Tibial artery (tissue), 4 donors: ENCODE measurements at regions not wholly inside any gene's neighbourhood (a gene's known extent, or its start where the extent isn't known, plus 50 kb on each side); places are given as distances from the start of the nearest gene placed in this dataset.

Experiments
- DNase-seq, 2 donors: peaks; one replicate each; pipeline ENCODE4 v3.0.0-alpha.2; 2019
- H3K27ac ChIP-seq, 2 donors: fragments of 200-600 bp; sonication (generic) in 1 of 2; 1 replicate in 1 of 2; 2 replicates in 1 of 2; pipeline ENCODE4 v1.5.1; 2018 to 2019; ENCODE audit warnings: mild to moderate bottlenecking in 1 of 2
- H3K27me3 ChIP-seq, 2 donors: fragments of 200-600 bp; sonication (generic) in 1 of 2; one replicate each; pipeline versions ENCODE4 v1.5.1 to v1.6.0; 2016 to 2019
- H3K36me3 ChIP-seq, 3 donors: fragments of 200-600 bp; sonication (generic) in 2 of 3; one replicate each; pipeline ENCODE4 v1.5.1; 2016 to 2019; ENCODE audit warnings: mild to moderate bottlenecking in 2 of 3
- H3K4me1 ChIP-seq, 4 donors: fragments of 200-600 bp; sonication (generic) in 2 of 4; 1 replicate in 3 of 4; 2 replicates in 1 of 4; pipeline ENCODE4 v1.5.1; 2016 to 2019
- H3K4me3 ChIP-seq, 2 donors: fragments of 200-600 bp; sonication (generic) in 1 of 2; 1 replicate in 1 of 2; 2 replicates in 1 of 2; pipeline ENCODE4 v1.5.1; 2018 to 2019; ENCODE audit warnings: mild to moderate bottlenecking in 2 of 2
- H3K9me3 ChIP-seq, 3 donors: fragments of 200-600 bp; sonication (generic) in 1 of 3; one replicate each; pipeline ENCODE4 v1.5.1; 2016 to 2019
- intact Hi-C: fragments of 100-400 bp; cut with DNase I; formaldehyde crosslinking; loops from one replicate; pipeline ENCODE4 v1.15.0; 2023; ENCODE audit warnings: low total_unique reads
- TF ChIP-seq, protein P1 (sequence below), 2 experiments: fragments of 200-600 bp in 1 of 2; fragments of 450-650 bp in 1 of 2; IDR thresholded peaks; one replicate each; pipeline ENCODE4 v1.5.1; 2017 to 2019; ENCODE audit warnings: antibody characterized with exemption in 2 of 2, mild to moderate bottlenecking in 1 of 2, moderate library complexity in 1 of 2

DNA sequence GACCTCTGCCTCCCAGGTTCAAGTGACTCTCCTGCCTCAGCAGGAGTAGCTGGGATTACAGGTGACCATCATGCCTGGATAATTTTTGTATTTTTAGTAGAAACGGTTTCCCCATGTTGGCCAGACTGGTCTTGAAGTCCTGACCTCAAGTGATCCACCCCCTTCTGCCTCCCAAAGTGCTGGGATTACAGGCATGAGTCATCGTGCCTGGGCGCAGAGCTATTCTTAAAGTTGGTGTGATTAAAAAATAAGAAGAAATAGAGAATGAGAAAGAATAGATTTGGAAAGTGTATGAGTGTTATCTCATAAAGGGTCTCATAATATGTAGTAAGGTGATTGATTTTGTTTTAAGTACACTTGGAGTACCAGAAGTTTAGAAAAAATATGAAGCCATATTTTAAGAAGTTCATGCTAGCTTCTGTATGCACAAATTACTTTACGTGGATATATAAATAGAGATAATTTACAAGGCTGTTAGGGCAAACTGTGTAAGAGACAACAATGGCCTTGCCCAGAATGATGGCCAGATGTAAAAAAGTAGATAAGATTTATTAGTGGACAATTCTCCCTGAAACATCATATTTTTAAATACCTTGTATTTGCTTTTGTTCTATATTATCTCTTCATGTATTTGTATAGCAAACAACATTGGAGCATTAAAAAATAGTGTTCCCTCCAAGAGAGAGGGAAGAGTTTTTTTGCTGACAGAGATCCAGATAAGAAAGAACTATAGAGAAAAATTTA lies 1108.5 kb downstream of the SLC16A7 start:
- Histone ChIP-seq H3K4me3 (no peak overlapping the region), H3K4me1 (no peaks in the 10 kb centered on the region), H3K36me3 (no peaks in the 10 kb centered on the region), H3K27ac (no peak overlapping the region), H3K27me3 (no peaks in the 10 kb centered on the region), H3K9me3 (no peaks in the 10 kb centered on the region)
- DNase-seq, result no peak
- intact Hi-C loops, result no loop called here
- TF ChIP-seq, protein P1, sequence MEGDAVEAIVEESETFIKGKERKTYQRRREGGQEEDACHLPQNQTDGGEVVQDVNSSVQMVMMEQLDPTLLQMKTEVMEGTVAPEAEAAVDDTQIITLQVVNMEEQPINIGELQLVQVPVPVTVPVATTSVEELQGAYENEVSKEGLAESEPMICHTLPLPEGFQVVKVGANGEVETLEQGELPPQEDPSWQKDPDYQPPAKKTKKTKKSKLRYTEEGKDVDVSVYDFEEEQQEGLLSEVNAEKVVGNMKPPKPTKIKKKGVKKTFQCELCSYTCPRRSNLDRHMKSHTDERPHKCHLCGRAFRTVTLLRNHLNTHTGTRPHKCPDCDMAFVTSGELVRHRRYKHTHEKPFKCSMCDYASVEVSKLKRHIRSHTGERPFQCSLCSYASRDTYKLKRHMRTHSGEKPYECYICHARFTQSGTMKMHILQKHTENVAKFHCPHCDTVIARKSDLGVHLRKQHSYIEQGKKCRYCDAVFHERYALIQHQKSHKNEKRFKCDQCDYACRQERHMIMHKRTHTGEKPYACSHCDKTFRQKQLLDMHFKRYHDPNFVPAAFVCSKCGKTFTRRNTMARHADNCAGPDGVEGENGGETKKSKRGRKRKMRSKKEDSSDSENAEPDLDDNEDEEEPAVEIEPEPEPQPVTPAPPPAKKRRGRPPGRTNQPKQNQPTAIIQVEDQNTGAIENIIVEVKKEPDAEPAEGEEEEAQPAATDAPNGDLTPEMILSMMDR (IDR thresholded peaks at IDR 0.05), result no peak

DNA sequence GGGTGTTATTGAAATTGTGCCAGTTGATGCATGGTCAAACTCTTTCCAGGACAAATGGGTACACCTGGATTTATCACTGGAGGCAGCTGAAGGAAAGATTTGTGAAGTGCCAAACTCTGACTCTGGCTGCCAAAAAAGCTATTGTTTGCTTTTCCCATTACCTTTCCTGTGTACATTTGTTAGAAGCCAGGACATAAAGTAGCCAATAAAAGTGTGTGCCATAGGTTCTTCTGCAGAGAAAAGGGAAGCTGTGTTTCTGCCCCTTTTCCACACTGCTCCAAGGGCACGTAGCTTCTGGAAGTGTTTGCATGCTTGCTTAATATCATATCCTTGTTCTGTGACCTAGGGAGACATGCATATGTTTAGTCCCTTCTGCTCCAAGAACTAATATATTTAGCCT lies 1114.4 kb downstream of the SLC16A7 start:
- intact Hi-C loops, result no loop called here

DNA sequence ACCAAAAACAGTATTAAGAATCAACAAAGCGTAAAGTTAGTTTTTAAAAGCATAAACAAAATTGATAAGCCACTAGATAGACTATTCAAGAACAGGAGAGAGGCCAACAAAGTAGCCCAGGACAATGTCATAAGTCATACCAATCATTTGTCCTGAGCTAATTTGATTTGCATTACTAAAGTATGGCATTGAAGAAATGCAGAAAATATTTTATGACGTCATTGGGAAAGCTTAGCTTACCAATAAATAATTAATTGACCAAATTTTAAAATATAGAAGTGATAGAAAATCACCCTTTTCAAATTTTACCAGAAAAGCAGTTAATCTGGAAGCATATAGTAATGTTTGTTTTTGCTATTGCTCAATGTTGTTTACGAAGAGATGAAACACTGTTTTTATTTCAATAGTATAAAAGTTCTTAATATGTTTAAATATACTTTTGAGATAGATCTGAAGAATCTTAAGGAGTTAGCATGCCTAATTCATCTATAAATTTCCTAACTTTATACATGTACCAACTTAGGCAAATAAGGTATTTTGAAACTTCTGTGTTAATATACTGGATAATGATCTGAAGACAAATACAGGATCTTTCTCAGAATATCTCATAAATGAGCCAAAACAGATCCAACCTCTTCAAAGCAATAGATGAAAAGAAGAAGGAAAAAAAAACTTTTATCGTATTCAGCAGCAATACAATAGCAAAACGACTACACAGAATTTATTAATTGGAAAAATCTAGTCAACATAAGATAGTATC lies 1118.5 kb downstream of the SLC16A7 start:
- no peaks in the 10 kb centered on the region for H3K4me1 ChIP-seq
- no peak for DNase-seq
- no peaks in the 10 kb centered on the region for H3K27me3 ChIP-seq
- H3K27ac ChIP-seq, result no peak overlapping the region
- H3K4me3 ChIP-seq, result no peak overlapping the region
- no peaks in the 10 kb centered on the region for H3K36me3 ChIP-seq
- TF ChIP-seq, protein P1 (IDR thresholded peaks at IDR 0.05), result no peak
- no peaks in the 10 kb centered on the region for H3K9me3 ChIP-seq
- intact Hi-C loops, result no loop called here

More for the DNA sequence above, 1114.4 kb downstream of the SLC16A7 start:
- H3K27me3 ChIP-seq, result no peaks in the 10 kb centered on the region
- TF ChIP-seq, protein P1 (IDR thresholded peaks at IDR 0.05), result no peak
- no peak overlapping the region for H3K4me3 ChIP-seq
- H3K27ac ChIP-seq, result no peak overlapping the region
- no peaks in the 10 kb centered on the region for H3K4me1 ChIP-seq
- H3K36me3 ChIP-seq, result no peaks in the 10 kb centered on the region
- no peak for DNase-seq
- no peaks in the 10 kb centered on the region for H3K9me3 ChIP-seq

DNA sequence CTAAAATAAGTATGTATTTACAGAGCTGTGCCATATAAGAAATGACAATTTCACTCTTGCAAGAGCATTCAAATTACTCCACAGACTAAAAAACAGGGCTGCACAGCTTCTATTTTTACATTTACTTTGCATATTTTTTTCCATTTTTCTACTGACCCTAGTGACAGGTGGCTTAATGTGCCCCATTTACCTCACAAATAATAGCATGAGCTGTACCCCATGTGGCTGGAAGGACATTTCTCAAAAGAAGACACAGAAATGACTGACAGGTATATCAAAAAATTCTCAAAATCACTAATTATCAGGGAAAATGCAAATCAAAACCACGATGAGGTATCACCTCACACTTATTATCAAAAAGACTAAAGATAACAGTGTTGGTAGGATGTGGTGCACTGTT lies 1128.6 kb downstream of the SLC16A7 start:
- TF ChIP-seq, protein P1 (IDR thresholded peaks at IDR 0.05), result no peak
- intact Hi-C loops, result no loop called here
- DNase-seq, result no peak
- no peaks in the 10 kb centered on the region for H3K4me1 ChIP-seq
- no peak overlapping the region for H3K4me3 ChIP-seq
- H3K27ac ChIP-seq, result no peak overlapping the region
- H3K36me3 ChIP-seq, result no peaks in the 10 kb centered on the region
- H3K27me3 ChIP-seq, result no peaks in the 10 kb centered on the region
- H3K9me3 ChIP-seq, result no peaks in the 10 kb centered on the region

DNA sequence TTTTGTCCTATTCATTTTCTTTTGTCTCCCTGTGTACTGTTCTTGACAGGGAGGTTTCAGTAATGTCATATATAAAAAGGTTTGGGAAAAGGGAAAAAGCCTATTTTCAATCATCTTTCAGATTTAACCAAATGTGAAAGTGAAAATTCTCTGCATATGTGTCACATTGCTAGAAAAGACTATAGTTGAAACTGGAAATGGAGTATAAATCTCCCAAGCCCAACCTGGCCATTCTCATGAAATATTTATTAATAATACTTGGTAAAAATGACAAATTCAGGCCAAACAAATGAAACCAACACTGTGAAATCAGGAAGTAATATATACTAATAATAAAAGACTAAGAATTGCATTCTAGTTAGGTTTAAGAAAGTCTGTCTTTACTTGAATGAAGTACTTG lies 1129.2 kb downstream of the SLC16A7 start:
- Histone ChIP-seq H3K9me3 (no peaks in the 10 kb centered on the region), H3K36me3 (no peaks in the 10 kb centered on the region), H3K27me3 (no peaks in the 10 kb centered on the region), H3K4me3 (no peak overlapping the region), H3K27ac (no peak overlapping the region), H3K4me1 (no peaks in the 10 kb centered on the region)
- DNase-seq, result no peak
- TF ChIP-seq, protein P1 (IDR thresholded peaks at IDR 0.05), result no peak
- intact Hi-C loops, result no loop called here
